ENCODE measurements at regions not wholly inside any gene's neighbourhood (a gene's known extent, or its start where the extent isn't known, plus 50 kb on each side); places are given as distances from the start of the nearest gene placed in this dataset.

GRCh38 chr3:30091686-30092085 is 514.7 kb upstream of the TGFBR2 start:
- TF ChIP-seq CTCF (conservative IDR thresholded peaks at IDR 0.05; ENCODE audit: low read length) (no peak), EZH2phosphoT487 (IDR thresholded peaks at IDR 0.05; ENCODE audit: borderline replicate concordance) (no peak)
